HG03520 (cell line): ENCODE measurements at regions not wholly inside any gene's neighbourhood (a gene's known extent, or its start where the extent isn't known, plus 50 kb on each side); places are given as distances from the start of the nearest gene placed in this dataset.
A peak's percentile ranks its signal among the peaks of the same experiment; 100 is the strongest.

ENCODE experiments used
- ATAC-seq: cut with Tn5 transposase; IDR thresholded peaks from one replicate; pipeline ENCODE4 v1.9.1; 2021; ENCODE audit warnings: mild to moderate bottlenecking, moderate library complexity; ENCODE audit not compliant: unreplicated experiment

- peak; percentile 25 for ATAC-seq
Measured at GRCh38 chr6:7960848-7961247, 50.3 kb upstream of the TXNDC5 start.
